ENCODE measurements at regions not wholly inside any gene's neighbourhood (a gene's known extent, or its start where the extent isn't known, plus 50 kb on each side); places are given as distances from the start of the nearest gene placed in this dataset.

GRCh38 chr20:10976051-10976450 lies 302.3 kb upstream of the JAG1 start:
- POLR2A ChIA-PET, result no interaction called here
- H3K4me1 ChIP-seq (ENCODE audit: insufficient read depth, low read length), result no peaks in the 10 kb centered on the region
- intact Hi-C loops (cut with DNase I, micrococcal nuclease), result no loop called here
- Mint-ChIP-seq H3K27ac (no peak overlapping the region), H3K9me3 (peaks cover 6% of the 10 kb centered on the region), H3K4me1 (ENCODE audit: low read depth) (no peaks in the 10 kb centered on the region), H3K27me3 (no peaks in the 10 kb centered on the region), H3K4me3 (no peak overlapping the region), H3K36me3 (ENCODE audit: low read depth) (no peaks in the 10 kb centered on the region)
- DNase-seq, result no peak
- no peaks in the 10 kb centered on the region for H3K9me3 ChIP-seq (ENCODE audit: control insufficient read depth in 1 of 2, insufficient read depth in 1 of 2, low read length in 2 of 2)
- H3K27me3 ChIP-seq (ENCODE audit: control insufficient read depth in 1 of 2, insufficient read depth in 2 of 2, low read length in 2 of 2), result no peaks in the 10 kb centered on the region
- TF ChIP-seq, protein P1, sequence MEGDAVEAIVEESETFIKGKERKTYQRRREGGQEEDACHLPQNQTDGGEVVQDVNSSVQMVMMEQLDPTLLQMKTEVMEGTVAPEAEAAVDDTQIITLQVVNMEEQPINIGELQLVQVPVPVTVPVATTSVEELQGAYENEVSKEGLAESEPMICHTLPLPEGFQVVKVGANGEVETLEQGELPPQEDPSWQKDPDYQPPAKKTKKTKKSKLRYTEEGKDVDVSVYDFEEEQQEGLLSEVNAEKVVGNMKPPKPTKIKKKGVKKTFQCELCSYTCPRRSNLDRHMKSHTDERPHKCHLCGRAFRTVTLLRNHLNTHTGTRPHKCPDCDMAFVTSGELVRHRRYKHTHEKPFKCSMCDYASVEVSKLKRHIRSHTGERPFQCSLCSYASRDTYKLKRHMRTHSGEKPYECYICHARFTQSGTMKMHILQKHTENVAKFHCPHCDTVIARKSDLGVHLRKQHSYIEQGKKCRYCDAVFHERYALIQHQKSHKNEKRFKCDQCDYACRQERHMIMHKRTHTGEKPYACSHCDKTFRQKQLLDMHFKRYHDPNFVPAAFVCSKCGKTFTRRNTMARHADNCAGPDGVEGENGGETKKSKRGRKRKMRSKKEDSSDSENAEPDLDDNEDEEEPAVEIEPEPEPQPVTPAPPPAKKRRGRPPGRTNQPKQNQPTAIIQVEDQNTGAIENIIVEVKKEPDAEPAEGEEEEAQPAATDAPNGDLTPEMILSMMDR (IDR thresholded peaks at IDR 0.05), result no peak
- ATAC-seq (ENCODE audit: poor library complexity), result no peak
- H3K36me3 ChIP-seq (ENCODE audit: insufficient read depth, low read length), result no peaks in the 10 kb centered on the region
- no peak overlapping the region for H3K27ac ChIP-seq (ENCODE audit: low read depth in 1 of 2, low read length in 2 of 2)
- CTCF ChIA-PET, result no interaction called here
- H3K4me3 ChIP-seq (ENCODE audit: low read length), result no peak overlapping the region

GRCh38 chr20:10978019-10978702 lies 304.4 kb upstream of the JAG1 start:
- POLR2A ChIA-PET, result no interaction called here
- no peak overlapping the region for H3K27ac ChIP-seq (ENCODE audit: low read depth in 1 of 2, low read length in 2 of 2)
- CTCF ChIA-PET, result no interaction called here
- no peak for DNase-seq
- Mint-ChIP-seq H3K4me3 (no peak overlapping the region), H3K36me3 (ENCODE audit: low read depth) (no peaks in the 10 kb centered on the region), H3K27me3 (no peaks in the 10 kb centered on the region), H3K4me1 (ENCODE audit: low read depth) (no peaks in the 10 kb centered on the region), H3K9me3 (peaks cover 6% of the 10 kb centered on the region), H3K27ac (no peak overlapping the region)
- intact Hi-C loops (cut with DNase I, micrococcal nuclease), result no loop called here
- no peak for ATAC-seq (ENCODE audit: poor library complexity)
- H3K4me1 ChIP-seq (ENCODE audit: insufficient read depth, low read length), result no peaks in the 10 kb centered on the region
- H3K27me3 ChIP-seq (ENCODE audit: control insufficient read depth in 1 of 2, insufficient read depth in 2 of 2, low read length in 2 of 2), result no peaks in the 10 kb centered on the region
- no peaks in the 10 kb centered on the region for H3K9me3 ChIP-seq (ENCODE audit: control insufficient read depth in 1 of 2, insufficient read depth in 1 of 2, low read length in 2 of 2)
- TF ChIP-seq, protein P1 (IDR thresholded peaks at IDR 0.05), result no peak
- H3K4me3 ChIP-seq (ENCODE audit: low read length), result no peak overlapping the region
- H3K36me3 ChIP-seq (ENCODE audit: insufficient read depth, low read length), result no peaks in the 10 kb centered on the region

DNA sequence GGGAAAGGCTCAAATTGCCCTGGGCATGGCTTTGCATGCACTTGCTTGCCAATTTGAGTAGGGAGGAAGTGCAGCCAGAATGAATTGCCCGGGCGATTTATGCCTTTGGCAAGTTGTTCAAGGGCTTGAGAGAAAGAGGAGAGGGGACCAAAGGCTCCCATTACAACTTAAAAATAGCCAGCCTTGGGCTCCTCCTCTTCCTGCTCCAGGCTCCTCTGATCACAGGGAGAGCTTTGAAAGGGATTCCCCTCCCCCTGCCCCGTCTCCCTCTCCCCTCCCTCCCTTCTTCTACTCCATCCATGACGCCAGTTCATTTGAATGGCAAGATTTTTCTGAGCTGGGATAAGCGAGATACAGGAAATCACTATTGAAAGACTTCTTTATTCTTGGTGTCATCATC lies 304.9 kb upstream of the JAG1 start:
- no peak overlapping the region for H3K27ac Mint-ChIP-seq
- no peaks in the 10 kb centered on the region for H3K36me3 Mint-ChIP-seq (ENCODE audit: low read depth)
- ChIA-PET CTCF (no interaction called here), POLR2A (no interaction called here)
- no peak overlapping the region for H3K4me3 Mint-ChIP-seq
- H3K27me3 ChIP-seq (ENCODE audit: control insufficient read depth in 1 of 2, insufficient read depth in 2 of 2, low read length in 2 of 2), result no peaks in the 10 kb centered on the region
- H3K4me3 ChIP-seq (ENCODE audit: low read length), result no peak overlapping the region
- intact Hi-C loops (cut with DNase I, micrococcal nuclease), result no loop called here
- no peaks in the 10 kb centered on the region for H3K4me1 ChIP-seq (ENCODE audit: insufficient read depth, low read length)
- no peaks in the 10 kb centered on the region for H3K4me1 Mint-ChIP-seq (ENCODE audit: low read depth)
- no peaks in the 10 kb centered on the region for H3K27me3 Mint-ChIP-seq
- no peaks in the 10 kb centered on the region for H3K9me3 ChIP-seq (ENCODE audit: control insufficient read depth in 1 of 2, insufficient read depth in 1 of 2, low read length in 2 of 2)
- no peak overlapping the region for H3K27ac ChIP-seq (ENCODE audit: low read depth in 1 of 2, low read length in 2 of 2)
- H3K36me3 ChIP-seq (ENCODE audit: insufficient read depth, low read length), result no peaks in the 10 kb centered on the region
- H3K9me3 Mint-ChIP-seq, result peaks cover 6% of the 10 kb centered on the region
- TF ChIP-seq, protein P1 (IDR thresholded peaks at IDR 0.05), result no peak
- DNase-seq, result no peak
- ATAC-seq (ENCODE audit: poor library complexity), result no peak

Data from CD4-positive, alpha-beta T cell (primary cell).